HUES64 (cell line): ENCODE measurements at regions not wholly inside any gene's neighbourhood (a gene's known extent, or its start where the extent isn't known, plus 50 kb on each side); places are given as distances from the start of the nearest gene placed in this dataset.

Source experiments
- H3K27ac ChIP-seq: 2 replicates; pipeline ENCODE4 v1.7.0; 2013; ENCODE audit warnings: low read depth, low read length, inconsistent platforms
- H3K27me3 ChIP-seq: 2 replicates; pipeline ENCODE4 v1.6.1; 2013; ENCODE audit warnings: mild to moderate bottlenecking, low read length; ENCODE audit not compliant: insufficient read depth
- H3K36me3 ChIP-seq: 2 replicates; pipeline ENCODE4 v1.6.1; 2013; ENCODE audit warnings: mild to moderate bottlenecking, low read length; ENCODE audit not compliant: insufficient read depth
- H3K4me1 ChIP-seq: 2 replicates; pipeline ENCODE4 v1.6.1; 2013; ENCODE audit warnings: mild to moderate bottlenecking, low read length, moderate library complexity; ENCODE audit not compliant: insufficient read depth
- H3K4me3 ChIP-seq: 2 replicates; pipeline ENCODE4 v1.5.1; 2013; ENCODE audit warnings: mild to moderate bottlenecking, low read length, moderate library complexity
- H3K9ac ChIP-seq: 2 replicates; pipeline ENCODE4 v1.6.1; 2013; ENCODE audit warnings: mild to moderate bottlenecking, low read depth, low read length
- H3K9me3 ChIP-seq: 2 replicates; pipeline ENCODE4 v1.6.1; 2013; ENCODE audit warnings: low read depth, low read length; ENCODE audit not compliant: insufficient read depth
- WGBS: fragments of 150-250, 120-280 bp; methylation state at CpG from one replicate; pipeline ENCODE4 v1.1.7; 2013; ENCODE audit warnings: missing lambda C conversion rate; 5-methylcytosine and 5-hydroxymethylcytosine counted together

- H3K27ac ChIP-seq, result no peak overlapping the region
- H3K9me3 ChIP-seq, result no peaks in the 10 kb centered on the region
- peaks cover 52% of the 10 kb centered on the region for H3K4me1 ChIP-seq
- WGBS, result 89% methylated on average over 2 of the region's 2 CpGs
- no peaks in the 10 kb centered on the region for H3K36me3 ChIP-seq
- H3K9ac ChIP-seq, result no peak overlapping the region
- no peak overlapping the region for H3K4me3 ChIP-seq
- no peaks in the 10 kb centered on the region for H3K27me3 ChIP-seq
Observed at GRCh38 chr7:86970986-86971385, 88.5 kb downstream of the ELAPOR2 start.

GRCh38 chr7:86970547-86970946 lies 88.9 kb downstream of the ELAPOR2 start:
- no peak overlapping the region for H3K4me3 ChIP-seq
- H3K9ac ChIP-seq, result no peak overlapping the region
- no peaks in the 10 kb centered on the region for H3K27me3 ChIP-seq
- no peak overlapping the region for H3K27ac ChIP-seq
- H3K4me1 ChIP-seq, result peaks cover 52% of the 10 kb centered on the region
- H3K36me3 ChIP-seq, result no peaks in the 10 kb centered on the region
- 87% methylated on average over 1 of the region's 1 CpG for WGBS
- H3K9me3 ChIP-seq, result no peaks in the 10 kb centered on the region

DNA sequence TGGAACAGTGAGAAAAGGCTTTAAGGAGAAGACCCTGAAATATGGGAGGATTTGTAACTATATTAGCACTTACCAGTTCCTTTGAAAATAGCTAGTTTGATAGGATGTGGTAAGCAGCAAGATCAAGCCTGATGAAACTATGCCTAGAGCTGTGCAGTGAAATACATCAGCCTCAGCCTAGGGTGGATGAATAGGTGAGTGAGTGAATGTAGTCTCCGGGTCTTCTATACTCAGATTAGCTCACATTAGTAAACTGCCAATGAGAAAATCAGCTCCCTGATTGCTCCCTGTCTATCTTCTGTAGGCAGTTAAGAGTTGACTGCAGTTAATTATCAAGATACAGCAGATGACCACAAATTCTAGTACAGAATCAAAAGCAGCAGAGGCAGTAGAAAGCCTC lies 89.6 kb downstream of the ELAPOR2 start:
- H3K27ac ChIP-seq, result no peak overlapping the region
- H3K27me3 ChIP-seq, result no peaks in the 10 kb centered on the region
- no peak overlapping the region for H3K4me3 ChIP-seq
- no CpG with 5 or more reads among the region's 1 CpG for WGBS
- H3K9ac ChIP-seq, result no peak overlapping the region
- H3K9me3 ChIP-seq, result no peaks in the 10 kb centered on the region
- H3K4me1 ChIP-seq, result peaks cover 56% of the 10 kb centered on the region
- H3K36me3 ChIP-seq, result no peaks in the 10 kb centered on the region

- no peak overlapping the region for H3K27ac ChIP-seq
- peaks cover 69% of the 10 kb centered on the region for H3K4me1 ChIP-seq
- no peak overlapping the region for H3K4me3 ChIP-seq
Observed at GRCh38 chr7:86968618-86969017, 90.8 kb downstream of the ELAPOR2 start.

GRCh38 chr7:86966916-86967315 lies 92.5 kb downstream of the ELAPOR2 start:
- no peak overlapping the region for H3K27ac ChIP-seq
- H3K9me3 ChIP-seq, result no peaks in the 10 kb centered on the region
- H3K36me3 ChIP-seq, result no peaks in the 10 kb centered on the region
- no peak overlapping the region for H3K4me3 ChIP-seq
- H3K4me1 ChIP-seq, result peaks cover 64% of the 10 kb centered on the region
- WGBS, result 87% methylated on average over 1 of the region's 2 CpGs
- H3K27me3 ChIP-seq, result no peaks in the 10 kb centered on the region
- H3K9ac ChIP-seq, result no peak overlapping the region

More at GRCh38 chr7:86968618-86969017, 90.8 kb downstream of the ELAPOR2 start:
- Histone ChIP-seq H3K36me3 (no peaks in the 10 kb centered on the region), H3K9me3 (no peaks in the 10 kb centered on the region), H3K9ac (no peak overlapping the region), H3K27me3 (no peaks in the 10 kb centered on the region)

- 81% methylated on average over 2 of the region's 2 CpGs for WGBS
- Histone ChIP-seq H3K4me1 (peaks cover 61% of the 10 kb centered on the region), H3K9ac (no peak overlapping the region), H3K9me3 (no peaks in the 10 kb centered on the region; the same call in 1 of the 2 replicates), H3K27me3 (no peaks in the 10 kb centered on the region), H3K36me3 (no peaks in the 10 kb centered on the region), H3K27ac (0 out of 2 replicates have a peak overlapping the region, but pooled peaks have one; percentile 25), H3K4me3 (no peak overlapping the region)
Observed at GRCh38 chr7:86965727-86966120, 93.7 kb downstream of the ELAPOR2 start.

- no peak overlapping the region for H3K9ac ChIP-seq
- H3K9me3 ChIP-seq, result no peaks in the 10 kb centered on the region; the same call in 1 of the 2 replicates
- H3K36me3 ChIP-seq, result no peaks in the 10 kb centered on the region
- H3K27me3 ChIP-seq, result no peaks in the 10 kb centered on the region
- no peak overlapping the region for H3K4me3 ChIP-seq
- H3K4me1 ChIP-seq, result peaks cover 61% of the 10 kb centered on the region
- no peak overlapping the region for H3K27ac ChIP-seq
- WGBS, result 51% methylated on average over 4 of the region's 4 CpGs
Observed at GRCh38 chr7:86964973-86965726, 94.3 kb downstream of the ELAPOR2 start.

DNA sequence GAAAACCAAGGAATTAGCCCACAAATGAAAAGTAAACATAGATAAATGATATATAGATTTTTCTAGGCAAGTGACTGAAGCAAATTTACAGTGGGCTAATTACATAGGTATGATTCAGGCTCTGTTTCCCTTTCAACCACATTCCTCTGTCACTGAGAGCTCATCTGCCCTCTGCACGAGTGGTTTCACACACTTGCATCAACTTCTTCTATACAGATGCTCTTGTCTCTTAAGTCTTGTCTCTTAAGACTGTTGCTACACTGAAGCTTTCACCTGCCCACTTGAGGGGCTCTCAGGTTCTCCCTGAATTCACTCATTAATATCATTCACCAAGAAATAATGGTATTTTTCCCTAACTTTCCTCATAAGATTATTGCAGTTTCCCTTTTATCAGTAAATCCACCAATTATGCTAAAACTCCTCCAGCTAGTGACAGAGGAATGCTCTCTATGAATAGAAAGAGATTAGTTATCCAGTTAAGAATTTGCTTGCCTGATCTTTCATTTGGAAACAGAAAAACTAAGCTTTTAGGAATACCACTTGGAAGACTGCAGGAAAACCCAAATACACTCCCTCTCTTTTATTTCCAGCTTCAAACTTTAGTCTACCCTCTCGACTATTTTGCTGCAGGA lies 95.7 kb downstream of the ELAPOR2 start:
- Histone ChIP-seq H3K9me3 (peaks cover 10% of the 10 kb centered on the region; the same call in 1 of the 2 replicates), H3K27me3 (no peaks in the 10 kb centered on the region), H3K36me3 (peaks cover 9% of the 10 kb centered on the region; the same call in 1 of the 2 replicates), H3K9ac (no peak overlapping the region), H3K4me3 (no peak overlapping the region), H3K27ac (peak overlapping the region; percentile 0; the same call in 1 of the 2 replicates), H3K4me1 (peaks cover 57% of the 10 kb centered on the region)
- 67% methylated on average over 2 of the region's 2 CpGs for WGBS

GRCh38 chr7:86962623-86963022 lies 96.8 kb downstream of the ELAPOR2 start:
- WGBS, result 90% methylated on average over 1 of the region's 3 CpGs
- H3K4me3 ChIP-seq, result no peak overlapping the region
- no peak overlapping the region for H3K9ac ChIP-seq
- peaks cover 10% of the 10 kb centered on the region; the same call in 1 of the 2 replicates for H3K9me3 ChIP-seq
- H3K27me3 ChIP-seq, result no peaks in the 10 kb centered on the region
- H3K36me3 ChIP-seq, result peaks cover 9% of the 10 kb centered on the region; the same call in 1 of the 2 replicates
- H3K27ac ChIP-seq, result no peak overlapping the region
- peaks cover 47% of the 10 kb centered on the region for H3K4me1 ChIP-seq

GRCh38 chr7:86961686-86962085 lies 97.8 kb downstream of the ELAPOR2 start:
- Histone ChIP-seq H3K9me3 (peaks cover 10% of the 10 kb centered on the region; the same call in 1 of the 2 replicates), H3K27ac (no peak overlapping the region), H3K4me1 (peaks cover 41% of the 10 kb centered on the region), H3K4me3 (no peak overlapping the region), H3K27me3 (no peaks in the 10 kb centered on the region), H3K36me3 (peaks cover 9% of the 10 kb centered on the region; the same call in 1 of the 2 replicates), H3K9ac (no peak overlapping the region)
- 86% methylated on average over 1 of the region's 1 CpG for WGBS

- H3K27me3 ChIP-seq, result no peaks in the 10 kb centered on the region
- H3K9me3 ChIP-seq, result peaks cover 10% of the 10 kb centered on the region; the same call in 1 of the 2 replicates
- H3K4me3 ChIP-seq, result no peak overlapping the region
- H3K9ac ChIP-seq, result no peak overlapping the region
- no peak overlapping the region for H3K27ac ChIP-seq
- peaks cover 16% of the 10 kb centered on the region for H3K4me1 ChIP-seq
- H3K36me3 ChIP-seq, result peaks cover 9% of the 10 kb centered on the region; the same call in 1 of the 2 replicates
- WGBS, result 91% methylated on average over 2 of the region's 2 CpGs
Observed at GRCh38 chr7:86958380-86958779, 101.1 kb downstream of the ELAPOR2 start.
